Fibroblast of villous mesenchyme (primary cell): ENCODE measurements at regions not wholly inside any gene's neighbourhood (a gene's known extent, or its start where the extent isn't known, plus 50 kb on each side); places are given as distances from the start of the nearest gene placed in this dataset.
"Not testable (repeated sequence)": the region's sequence is repeated elsewhere in the genome, so short reads cannot be mapped to it uniquely, and the experiment has no call there.

Source experiments
- DNase-seq: peaks from one replicate; pipeline ENCODE4 v3.0.0-alpha.2; 2010; ENCODE audit warnings: low read depth
- H3K4me3 ChIP-seq: 2 replicates; pipeline ENCODE4 v1.5.1; 2011; ENCODE audit warnings: low read depth, mild to moderate bottlenecking, low read length
- TF ChIP-seq, protein P1 (sequence below): IDR thresholded peaks from 2 replicates; pipeline ENCODE4 v1.5.1; 2012; ENCODE audit warnings: low read depth, mild to moderate bottlenecking, low read length; ENCODE audit not compliant: insufficient read depth

GRCh38 chr17:21756856-21757619 lies 64.7 kb downstream of the KCNJ18 start:
- no peak overlapping the region for H3K4me3 ChIP-seq
- TF ChIP-seq, protein P1, sequence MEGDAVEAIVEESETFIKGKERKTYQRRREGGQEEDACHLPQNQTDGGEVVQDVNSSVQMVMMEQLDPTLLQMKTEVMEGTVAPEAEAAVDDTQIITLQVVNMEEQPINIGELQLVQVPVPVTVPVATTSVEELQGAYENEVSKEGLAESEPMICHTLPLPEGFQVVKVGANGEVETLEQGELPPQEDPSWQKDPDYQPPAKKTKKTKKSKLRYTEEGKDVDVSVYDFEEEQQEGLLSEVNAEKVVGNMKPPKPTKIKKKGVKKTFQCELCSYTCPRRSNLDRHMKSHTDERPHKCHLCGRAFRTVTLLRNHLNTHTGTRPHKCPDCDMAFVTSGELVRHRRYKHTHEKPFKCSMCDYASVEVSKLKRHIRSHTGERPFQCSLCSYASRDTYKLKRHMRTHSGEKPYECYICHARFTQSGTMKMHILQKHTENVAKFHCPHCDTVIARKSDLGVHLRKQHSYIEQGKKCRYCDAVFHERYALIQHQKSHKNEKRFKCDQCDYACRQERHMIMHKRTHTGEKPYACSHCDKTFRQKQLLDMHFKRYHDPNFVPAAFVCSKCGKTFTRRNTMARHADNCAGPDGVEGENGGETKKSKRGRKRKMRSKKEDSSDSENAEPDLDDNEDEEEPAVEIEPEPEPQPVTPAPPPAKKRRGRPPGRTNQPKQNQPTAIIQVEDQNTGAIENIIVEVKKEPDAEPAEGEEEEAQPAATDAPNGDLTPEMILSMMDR = no peak
- no peak for DNase-seq

GRCh38 chr17:21759636-21760035 lies 67.3 kb downstream of the KCNJ18 start:
- H3K4me3 ChIP-seq, DNase-seq: not testable (repeated sequence)

- not testable (repeated sequence) for H3K4me3 ChIP-seq, DNase-seq
Measured at GRCh38 chr17:21763738-21764340, 71.5 kb downstream of the KCNJ18 start.

DNA sequence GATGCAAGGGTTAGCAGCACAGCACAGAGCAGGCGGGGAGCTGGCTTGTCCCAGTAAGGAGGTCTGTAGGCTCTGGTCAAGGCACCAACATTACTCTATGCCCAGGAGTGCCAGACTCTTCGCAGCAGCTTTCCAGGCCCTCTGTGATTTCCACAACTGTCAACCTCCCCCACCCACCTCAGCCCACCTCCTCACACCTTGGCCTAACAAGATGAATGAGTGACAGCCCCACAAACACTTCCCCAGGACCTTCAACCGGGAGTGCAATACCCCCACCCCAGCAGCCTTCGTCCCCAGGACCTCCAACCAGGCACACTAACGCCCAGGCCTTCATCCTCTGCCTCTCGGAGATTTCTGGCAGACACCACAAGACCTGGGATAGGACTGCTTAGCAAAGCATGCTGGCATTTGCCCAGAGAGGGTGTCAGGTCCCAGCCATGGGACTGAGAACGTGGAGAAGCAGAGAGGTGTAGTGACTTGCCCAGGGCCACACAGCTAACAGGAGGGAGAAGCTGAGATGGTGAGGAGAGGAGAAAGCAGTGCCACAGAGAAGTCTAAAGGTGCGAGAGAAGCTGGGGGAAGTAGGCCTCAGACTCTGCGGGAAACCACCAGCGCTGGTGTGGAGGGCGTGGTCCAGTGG lies 73.4 kb downstream of the KCNJ18 start:
- not testable (repeated sequence) for DNase-seq, H3K4me3 ChIP-seq

DNA sequence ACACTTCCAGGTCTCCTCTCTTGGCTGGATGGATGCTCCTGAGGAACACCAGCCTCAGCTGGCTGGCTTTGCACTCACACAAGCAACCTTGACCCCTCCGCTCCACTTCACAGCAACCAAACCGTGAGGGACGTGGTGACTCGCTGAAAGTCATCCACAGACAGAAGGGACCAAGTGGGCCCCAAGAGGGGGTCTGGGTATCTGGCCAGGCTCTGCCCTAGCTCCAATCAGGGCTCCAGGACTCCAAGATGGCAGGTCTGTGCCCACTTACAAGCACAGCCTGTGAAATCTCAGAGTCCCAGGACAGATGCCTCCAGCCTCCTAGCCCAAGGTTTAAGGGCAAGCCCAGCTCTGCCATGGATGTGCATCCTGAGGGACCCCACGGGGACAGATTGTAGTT lies 74.2 kb downstream of the KCNJ18 start:
- DNase-seq, H3K4me3 ChIP-seq: not testable (repeated sequence)

DNA sequence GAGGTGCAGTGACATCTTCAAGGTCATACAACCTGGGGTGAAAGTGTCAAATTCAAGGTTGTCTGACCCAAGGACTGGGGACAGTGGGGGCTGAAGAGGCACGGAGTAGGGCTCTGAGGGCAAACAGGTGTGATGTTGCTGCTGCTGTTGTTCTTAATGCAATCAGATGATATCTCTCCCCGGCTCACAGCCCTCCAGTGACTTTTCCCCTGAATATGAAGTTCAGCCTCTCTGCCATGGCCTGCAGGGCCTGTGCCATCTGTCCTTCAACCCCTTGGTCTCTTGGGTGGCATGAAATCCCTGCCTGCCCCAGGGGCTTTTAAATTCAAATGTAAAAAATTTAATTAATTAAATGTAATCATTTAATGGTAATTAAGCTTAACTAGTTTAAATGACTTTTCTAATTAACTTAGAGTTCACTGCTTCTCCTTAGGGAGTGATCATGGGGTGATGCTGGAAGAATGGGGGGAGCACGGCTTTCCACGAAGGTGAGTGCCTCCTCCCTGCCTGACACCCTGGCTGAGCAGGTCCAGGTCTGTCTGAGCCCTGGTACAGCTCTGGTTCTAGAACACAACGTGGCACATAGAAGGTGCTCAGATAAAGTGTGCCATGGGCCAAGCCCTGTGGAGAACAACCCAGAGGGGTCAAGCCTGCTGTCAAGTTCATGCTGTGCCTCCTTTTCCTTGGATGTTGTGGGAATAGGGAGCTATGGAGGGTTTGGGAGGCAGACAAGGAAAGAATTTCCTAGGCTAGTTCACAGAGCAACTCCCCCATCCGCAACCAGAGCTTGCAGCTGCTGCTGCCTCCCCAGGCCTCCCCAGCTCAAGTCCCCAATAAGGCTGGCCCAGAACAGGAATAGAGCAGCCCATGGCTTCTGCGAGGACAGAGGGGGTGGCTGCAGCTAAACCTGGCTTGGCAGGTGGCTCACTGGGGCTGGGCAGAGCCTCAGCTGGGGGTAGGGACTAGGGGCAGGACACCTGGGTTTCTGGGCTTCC lies 75.1 kb downstream of the KCNJ18 start:
- not testable (repeated sequence) for DNase-seq, H3K4me3 ChIP-seq

- not testable (repeated sequence) for DNase-seq, H3K4me3 ChIP-seq
Measured at GRCh38 chr17:21768244-21768643, 75.9 kb downstream of the KCNJ18 start.

DNA sequence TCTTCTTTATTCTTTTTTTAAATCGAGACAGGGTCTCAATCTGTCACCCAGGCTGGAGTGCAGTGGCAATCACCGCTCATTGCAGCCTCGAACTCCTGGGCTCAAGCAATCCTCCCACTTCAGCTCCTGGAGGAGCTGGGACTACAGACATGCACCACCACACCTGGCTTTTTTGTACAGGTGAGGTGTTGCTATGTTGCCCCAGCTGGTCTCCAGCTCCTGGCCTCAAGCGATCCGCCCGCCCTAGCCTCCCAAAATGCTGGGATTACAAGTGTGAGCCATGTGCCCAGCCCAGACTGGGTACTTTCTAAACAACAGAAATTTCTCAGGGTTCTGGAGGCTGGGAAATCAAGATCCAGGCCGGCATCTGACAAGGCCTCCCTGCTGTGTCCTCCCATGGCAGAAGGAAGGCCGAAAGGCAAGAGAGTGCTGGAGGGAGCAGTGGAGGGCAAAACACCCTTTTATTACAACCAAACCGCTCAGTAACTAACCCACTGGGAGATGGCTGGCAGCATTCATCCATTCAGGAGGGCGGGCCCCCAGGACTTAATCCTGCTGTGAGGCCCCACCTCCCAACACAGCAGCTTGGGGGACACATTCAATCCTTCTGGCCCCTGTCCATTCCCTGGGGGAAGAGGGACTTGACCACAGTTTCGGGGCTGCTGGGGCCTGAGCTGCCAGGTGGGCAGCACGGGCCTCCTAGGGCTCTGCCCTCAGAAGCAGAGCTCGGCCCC lies 76.6 kb downstream of the KCNJ18 start:
- H3K4me3 ChIP-seq, DNase-seq: not testable (repeated sequence)

DNA sequence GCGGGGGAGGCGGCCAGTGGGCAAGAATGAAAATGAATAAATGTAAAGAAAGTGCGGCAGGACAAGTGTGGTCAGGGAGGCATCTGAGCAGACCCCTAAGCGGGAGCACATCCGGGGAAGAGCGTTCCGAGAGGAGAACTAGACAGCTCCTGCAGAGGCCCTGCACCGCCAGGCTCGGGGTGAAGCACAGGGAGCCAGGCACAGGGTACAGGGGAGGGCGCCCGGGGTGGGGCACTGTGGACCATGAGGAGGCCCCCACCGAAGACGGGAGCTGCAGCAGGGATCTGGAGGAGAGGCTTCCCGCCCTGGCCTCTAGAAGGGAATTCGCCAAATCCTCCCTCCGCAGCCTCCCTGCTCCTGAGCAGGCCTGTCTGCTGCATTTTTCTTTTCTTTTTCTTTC lies 77.5 kb downstream of the KCNJ18 start:
- H3K4me3 ChIP-seq, DNase-seq: not testable (repeated sequence)

GRCh38 chr17:21770466-21771446 lies 78.4 kb downstream of the KCNJ18 start:
- not testable (repeated sequence) for DNase-seq, H3K4me3 ChIP-seq

DNA sequence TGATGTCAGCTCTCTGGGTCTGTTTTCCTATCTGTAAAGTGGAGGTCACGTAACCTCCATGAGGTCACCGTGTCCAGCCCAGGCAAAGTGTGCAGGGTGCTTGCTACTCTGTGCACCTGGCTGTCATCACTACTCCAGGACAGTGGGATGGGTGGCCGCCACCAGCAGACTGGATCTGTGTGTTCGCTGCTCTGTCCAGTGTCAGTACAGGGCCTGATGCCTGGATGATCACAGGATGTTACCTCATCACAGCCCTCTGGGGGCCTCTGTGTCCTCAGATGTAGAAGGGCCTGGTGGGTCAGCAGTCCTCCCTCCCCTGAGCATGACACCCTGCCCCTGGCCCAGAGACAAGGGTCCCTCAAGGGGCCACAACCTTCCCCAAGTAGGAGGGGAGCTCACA lies 80.0 kb downstream of the KCNJ18 start:
- no peak for DNase-seq
- H3K4me3 ChIP-seq = no peak overlapping the region
- TF ChIP-seq, protein P1 = no peak

DNA sequence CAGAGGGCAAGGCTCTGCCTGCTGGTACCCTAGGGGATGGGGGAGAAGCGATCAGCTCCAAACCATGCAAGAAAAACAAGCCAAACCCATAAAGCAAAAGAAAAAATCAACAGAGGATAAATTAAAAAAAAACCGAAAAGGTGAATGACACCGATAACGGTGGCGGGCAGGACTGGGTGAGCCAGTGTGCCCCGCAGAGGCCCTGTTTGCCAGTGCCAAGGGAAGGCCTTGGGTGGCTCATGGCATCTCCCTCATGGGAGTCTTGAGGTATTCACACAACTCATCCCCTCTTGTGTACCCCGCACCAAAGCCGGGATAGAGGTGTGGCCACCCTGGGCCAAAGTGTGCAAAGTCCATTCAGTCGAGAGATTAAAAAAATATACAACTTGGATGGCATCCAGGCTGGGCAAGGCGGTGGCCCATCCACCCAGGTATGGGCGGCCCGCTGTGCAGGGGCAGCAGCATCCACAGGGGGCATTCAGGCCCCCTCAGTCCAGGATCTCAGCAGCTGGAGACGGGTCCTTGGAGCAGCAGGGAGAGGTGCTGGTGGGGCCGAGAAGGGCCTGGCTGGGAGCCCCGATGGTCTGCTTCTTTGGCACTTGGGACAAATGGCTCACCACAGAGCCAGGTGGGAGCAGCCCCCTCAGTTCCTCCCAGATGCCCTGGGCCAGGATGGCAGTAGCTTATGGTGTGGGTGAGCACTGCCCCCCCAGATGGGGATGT lies 80.8 kb downstream of the KCNJ18 start:
- not testable (repeated sequence) for DNase-seq, H3K4me3 ChIP-seq
